SK-N-SH (cell line): ENCODE measurements at regions not wholly inside any gene's neighbourhood (a gene's known extent, or its start where the extent isn't known, plus 50 kb on each side); places are given as distances from the start of the nearest gene placed in this dataset.

Experiments used
- CTCF ChIP-seq: fragments of 200-600 bp; sonication (generic); IDR thresholded peaks from 2 replicates; pipeline ENCODE4 v1.6.1; 2017; ENCODE audit warnings: antibody characterized with exemption, mild to moderate bottlenecking, moderate library complexity
- ELF1 ChIP-seq: IDR thresholded peaks from 2 replicates; pipeline ENCODE4 v1.4.0; 2012
- YY1 ChIP-seq: IDR thresholded peaks from 2 replicates; pipeline ENCODE4 v1.4.0; 2012; ENCODE audit warnings: low read depth, mild to moderate bottlenecking

GRCh38 chr18:77821892-77822291 lies 572.2 kb downstream of the GALR1 start:
- no peak for TF ChIP-seq ELF1
- TF ChIP-seq CTCF: no peak
- TF ChIP-seq YY1: no peak
